ENCODE measurements at regions not wholly inside any gene's neighbourhood (a gene's known extent, or its start where the extent isn't known, plus 50 kb on each side); places are given as distances from the start of the nearest gene placed in this dataset.

GRCh38 chr20:22099348-22099747 is 393.9 kb downstream of the PAX1 start:
- no peak overlapping the region for H3K4me3 ChIP-seq (ENCODE audit: low read depth, low read length)
- no peak for DNase-seq (ENCODE audit: low read depth)
- TF ChIP-seq, protein P1, sequence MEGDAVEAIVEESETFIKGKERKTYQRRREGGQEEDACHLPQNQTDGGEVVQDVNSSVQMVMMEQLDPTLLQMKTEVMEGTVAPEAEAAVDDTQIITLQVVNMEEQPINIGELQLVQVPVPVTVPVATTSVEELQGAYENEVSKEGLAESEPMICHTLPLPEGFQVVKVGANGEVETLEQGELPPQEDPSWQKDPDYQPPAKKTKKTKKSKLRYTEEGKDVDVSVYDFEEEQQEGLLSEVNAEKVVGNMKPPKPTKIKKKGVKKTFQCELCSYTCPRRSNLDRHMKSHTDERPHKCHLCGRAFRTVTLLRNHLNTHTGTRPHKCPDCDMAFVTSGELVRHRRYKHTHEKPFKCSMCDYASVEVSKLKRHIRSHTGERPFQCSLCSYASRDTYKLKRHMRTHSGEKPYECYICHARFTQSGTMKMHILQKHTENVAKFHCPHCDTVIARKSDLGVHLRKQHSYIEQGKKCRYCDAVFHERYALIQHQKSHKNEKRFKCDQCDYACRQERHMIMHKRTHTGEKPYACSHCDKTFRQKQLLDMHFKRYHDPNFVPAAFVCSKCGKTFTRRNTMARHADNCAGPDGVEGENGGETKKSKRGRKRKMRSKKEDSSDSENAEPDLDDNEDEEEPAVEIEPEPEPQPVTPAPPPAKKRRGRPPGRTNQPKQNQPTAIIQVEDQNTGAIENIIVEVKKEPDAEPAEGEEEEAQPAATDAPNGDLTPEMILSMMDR (conservative IDR thresholded peaks at IDR 0.05; ENCODE audit: low read depth, low read length), result no peak

- no peak for DNase-seq (ENCODE audit: low read depth)
- H3K4me3 ChIP-seq (ENCODE audit: low read depth, low read length), result no peak overlapping the region
- TF ChIP-seq, protein P1 (conservative IDR thresholded peaks at IDR 0.05; ENCODE audit: low read depth, low read length), result no peak
These were observed 393.0 kb downstream of the PAX1 start for GRCh38 chr20:22098511-22098910.

DNA sequence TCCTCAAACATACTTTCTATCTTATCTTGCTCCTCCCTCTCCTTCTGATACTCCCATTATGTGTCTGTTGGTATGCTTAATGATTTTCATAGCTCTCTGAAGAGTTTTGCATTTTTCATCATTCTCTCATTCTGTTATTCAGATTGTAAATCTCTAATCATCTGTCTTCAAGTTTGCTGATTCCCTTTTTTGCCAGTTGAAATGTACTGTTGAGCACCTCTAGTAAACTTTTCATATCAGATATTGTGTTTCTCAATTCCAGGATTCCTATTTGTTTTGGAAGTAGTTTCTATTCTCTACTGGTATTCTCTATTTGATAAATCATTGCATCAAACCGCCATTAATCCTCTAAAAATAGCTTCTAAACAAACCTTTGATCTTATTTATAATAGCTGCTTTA is 387.7 kb downstream of the PAX1 start:
- no peak for DNase-seq (ENCODE audit: low read depth)
- H3K4me3 ChIP-seq (ENCODE audit: low read depth, low read length), result no peak overlapping the region
- TF ChIP-seq, protein P1 (conservative IDR thresholded peaks at IDR 0.05; ENCODE audit: low read depth, low read length), result no peak

- DNase-seq (ENCODE audit: low read depth), result no peak
- no peak overlapping the region for H3K4me3 ChIP-seq (ENCODE audit: low read depth, low read length)
- TF ChIP-seq, protein P1 (conservative IDR thresholded peaks at IDR 0.05; ENCODE audit: low read depth, low read length), result no peak
These were observed 383.4 kb downstream of the PAX1 start for GRCh38 chr20:22088882-22089281.

DNA sequence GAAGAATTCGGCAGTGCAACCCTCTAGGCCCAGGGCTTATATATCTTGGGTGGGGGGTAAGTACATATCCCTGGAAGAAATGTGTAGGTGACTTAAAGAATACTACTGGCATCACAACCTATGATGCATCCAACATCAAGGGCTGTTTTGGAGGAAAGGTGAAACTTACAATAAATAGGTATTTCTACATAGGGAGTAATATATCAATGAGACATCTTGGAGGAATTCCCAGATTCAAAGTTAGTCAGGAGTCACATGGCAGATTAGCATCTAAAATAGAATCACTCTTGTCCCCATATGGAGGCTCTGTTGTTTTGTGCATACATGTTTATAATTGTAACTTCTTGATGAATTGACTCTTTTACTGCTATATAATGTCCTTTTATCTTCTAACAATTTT is 375.5 kb downstream of the PAX1 start:
- TF ChIP-seq, protein P1 (conservative IDR thresholded peaks at IDR 0.05; ENCODE audit: low read depth, low read length), result no peak
- DNase-seq (ENCODE audit: low read depth), result no peak
- H3K4me3 ChIP-seq (ENCODE audit: low read depth, low read length), result no peak overlapping the region

- no peak for DNase-seq (ENCODE audit: low read depth)
- TF ChIP-seq, protein P1 (conservative IDR thresholded peaks at IDR 0.05; ENCODE audit: low read depth, low read length), result no peak
- no peak overlapping the region for H3K4me3 ChIP-seq (ENCODE audit: low read depth, low read length)
These were observed 369.2 kb downstream of the PAX1 start for GRCh38 chr20:22074635-22075034.

DNA sequence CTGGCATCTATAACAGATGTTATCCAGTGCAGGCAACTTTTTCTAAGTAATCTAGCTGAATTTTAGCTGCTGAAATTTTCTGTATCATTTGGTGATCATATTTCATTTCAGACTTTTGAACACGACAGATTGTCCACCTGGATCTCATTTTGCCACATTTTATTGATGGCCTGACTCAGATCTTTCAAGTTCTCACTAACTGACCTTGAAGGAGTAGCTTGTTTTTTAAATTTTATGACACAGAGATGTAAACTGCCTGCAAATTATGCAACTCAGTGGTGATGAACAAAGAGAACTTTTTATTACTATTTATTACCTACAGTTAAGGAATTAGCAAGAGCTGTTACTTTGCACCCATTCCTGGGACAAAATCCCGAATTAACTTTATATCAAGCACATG is 366.4 kb downstream of the PAX1 start:
- H3K4me3 ChIP-seq (ENCODE audit: low read depth, low read length), result no peak overlapping the region
- no peak for DNase-seq (ENCODE audit: low read depth)
- TF ChIP-seq, protein P1 (conservative IDR thresholded peaks at IDR 0.05; ENCODE audit: low read depth, low read length), result no peak
